ENCODE measurements at regions not wholly inside any gene's neighbourhood (a gene's known extent, or its start where the extent isn't known, plus 50 kb on each side); places are given as distances from the start of the nearest gene placed in this dataset.

- TF ChIP-seq, protein P1, sequence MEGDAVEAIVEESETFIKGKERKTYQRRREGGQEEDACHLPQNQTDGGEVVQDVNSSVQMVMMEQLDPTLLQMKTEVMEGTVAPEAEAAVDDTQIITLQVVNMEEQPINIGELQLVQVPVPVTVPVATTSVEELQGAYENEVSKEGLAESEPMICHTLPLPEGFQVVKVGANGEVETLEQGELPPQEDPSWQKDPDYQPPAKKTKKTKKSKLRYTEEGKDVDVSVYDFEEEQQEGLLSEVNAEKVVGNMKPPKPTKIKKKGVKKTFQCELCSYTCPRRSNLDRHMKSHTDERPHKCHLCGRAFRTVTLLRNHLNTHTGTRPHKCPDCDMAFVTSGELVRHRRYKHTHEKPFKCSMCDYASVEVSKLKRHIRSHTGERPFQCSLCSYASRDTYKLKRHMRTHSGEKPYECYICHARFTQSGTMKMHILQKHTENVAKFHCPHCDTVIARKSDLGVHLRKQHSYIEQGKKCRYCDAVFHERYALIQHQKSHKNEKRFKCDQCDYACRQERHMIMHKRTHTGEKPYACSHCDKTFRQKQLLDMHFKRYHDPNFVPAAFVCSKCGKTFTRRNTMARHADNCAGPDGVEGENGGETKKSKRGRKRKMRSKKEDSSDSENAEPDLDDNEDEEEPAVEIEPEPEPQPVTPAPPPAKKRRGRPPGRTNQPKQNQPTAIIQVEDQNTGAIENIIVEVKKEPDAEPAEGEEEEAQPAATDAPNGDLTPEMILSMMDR (IDR thresholded peaks at IDR 0.05), result no peak
- no peak for TF ChIP-seq POLR2A (IDR thresholded peaks at IDR 0.05)
Observed at GRCh38 chr13:105395041-105395440, 1140.4 kb downstream of the EFNB2 start.

Data from lower leg skin (tissue), 3 donors.